ENCODE measurements at regions not wholly inside any gene's neighbourhood (a gene's known extent, or its start where the extent isn't known, plus 50 kb on each side); places are given as distances from the start of the nearest gene placed in this dataset.

GRCh38 chr5:92022415-92023140 is 639.5 kb upstream of the ARRDC3 start:
- TF ChIP-seq CTCF (IDR thresholded peaks at IDR 0.05 in 8 of 11, conservative IDR thresholded peaks at IDR 0.05 in 3 of 11): no peak
- no peak for TF ChIP-seq POLR2A (IDR thresholded peaks at IDR 0.05)

All from spleen (tissue), 7 donors.